Breast epithelium (tissue), 3 donors: ENCODE measurements at regions not wholly inside any gene's neighbourhood (a gene's known extent, or its start where the extent isn't known, plus 50 kb on each side); places are given as distances from the start of the nearest gene placed in this dataset.
"Not testable (repeated sequence)": the region's sequence is repeated elsewhere in the genome, so short reads cannot be mapped to it uniquely, and the experiment has no call there.

Experiments used
- CTCF ChIP-seq, 3 donors: fragments of 450-650 bp; IDR thresholded peaks; one replicate each; pipeline ENCODE4 v1.5.1; 2016 to 2017; ENCODE audit warnings: antibody characterized with exemption in 3 of 3, mild to moderate bottlenecking in 3 of 3, moderate library complexity in 3 of 3
- POLR2A ChIP-seq: fragments of 450-650 bp; IDR thresholded peaks from one replicate; pipeline ENCODE4 v1.6.1; 2016; ENCODE audit warnings: antibody characterized with exemption, mild to moderate bottlenecking, moderate library complexity
- POLR2AphosphoS5 ChIP-seq, 3 donors: sonication (generic); formaldehyde crosslinking; IDR thresholded peaks; one replicate each; pipeline ENCODE4 v1.6.1; 2017; ENCODE audit warnings: antibody characterized with exemption in 3 of 3

DNA sequence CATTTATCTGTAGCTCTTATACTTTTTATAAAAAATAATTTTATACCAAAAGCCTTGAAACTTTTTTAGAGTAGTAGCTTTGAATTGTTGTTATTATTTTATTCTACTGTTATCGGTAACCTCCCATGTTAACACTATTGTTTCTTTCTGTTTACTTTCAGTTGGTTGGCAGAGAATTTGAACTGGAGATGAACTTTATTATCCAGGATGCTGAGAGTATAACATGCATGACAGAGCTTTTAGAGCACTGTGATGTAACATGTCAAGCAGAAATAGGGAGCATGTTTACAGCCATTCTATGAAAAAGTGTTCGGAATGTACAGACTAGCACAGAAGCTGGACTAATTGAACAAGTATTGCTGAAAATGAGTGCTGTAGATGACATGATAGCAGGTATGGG lies 194.6 kb downstream of the CCDC74A start:
- not testable (repeated sequence) for TF ChIP-seq CTCF (IDR thresholded peaks at IDR 0.05); POLR2A; POLR2AphosphoS5 (IDR thresholded peaks at IDR 0.05)
